Neuronal stem cell (in vitro differentiated cells): ENCODE measurements at regions not wholly inside any gene's neighbourhood (a gene's known extent, or its start where the extent isn't known, plus 50 kb on each side); places are given as distances from the start of the nearest gene placed in this dataset.
A peak's percentile ranks its signal among the peaks of the same experiment; 100 is the strongest.

Source experiments
- DNase-seq: peaks from one replicate; pipeline ENCODE4 v3.0.0-alpha.2; 2013; ENCODE audit warnings: low spot score
- H2AFZ ChIP-seq: one replicate; pipeline ENCODE4 v1.6.1; 2013; ENCODE audit warnings: mild to moderate bottlenecking, low read length, inconsistent platforms
- H2AK5ac ChIP-seq: 2 replicates; pipeline ENCODE4 v1.6.1; 2013; ENCODE audit warnings: low read depth, mild to moderate bottlenecking, inconsistent platforms, low read length, moderate library complexity, mixed read lengths
- H2BK120ac ChIP-seq: 2 replicates; pipeline ENCODE4 v1.6.1; 2013; ENCODE audit warnings: low read depth, mild to moderate bottlenecking, inconsistent platforms, low read length, moderate library complexity, mixed read lengths
- H2BK12ac ChIP-seq: one replicate; pipeline ENCODE4 v1.6.1; 2013; ENCODE audit warnings: low read length, inconsistent platforms
- H2BK15ac ChIP-seq: 2 replicates; pipeline ENCODE4 v1.6.1; 2013; ENCODE audit warnings: mild to moderate bottlenecking, low read length, inconsistent platforms, mixed read lengths
- H2BK5ac ChIP-seq: one replicate; pipeline ENCODE4 v1.6.1; 2013; ENCODE audit warnings: inconsistent platforms, mild to moderate bottlenecking, low read length, moderate library complexity
- H3K14ac ChIP-seq: one replicate; pipeline ENCODE4 v1.6.1; 2013; ENCODE audit warnings: low read length, inconsistent platforms
- H3K18ac ChIP-seq: 2 replicates; pipeline ENCODE4 v1.6.1; 2013; ENCODE audit warnings: low read length, inconsistent platforms
- H3K23ac ChIP-seq: 2 replicates; pipeline ENCODE4 v1.6.1; 2013; ENCODE audit warnings: low read depth, mild to moderate bottlenecking, mixed read lengths, low read length, inconsistent platforms; ENCODE audit not compliant: poor library complexity
- H3K27ac ChIP-seq: replicated peaks from 3 replicates; pipeline ENCODE4 v1.5.1; 2013; ENCODE audit warnings: low read length, inconsistent platforms
- H3K27me3 ChIP-seq, 3 experiments: 2 replicates each; pipeline ENCODE4 v1.6.1; 2013; ENCODE audit warnings: low read length in 3 of 3, mild to moderate bottlenecking in 2 of 3, inconsistent platforms in 1 of 3, low read depth in 1 of 3, mixed read lengths in 1 of 3, moderate library complexity in 1 of 3; ENCODE audit not compliant: control insufficient read depth in 3 of 3, insufficient read depth in 3 of 3
- H3K36me3 ChIP-seq, 2 donors: replicated peaks in 1 of 2; 2 replicates each; pipeline ENCODE4 v1.6.1; 2013; ENCODE audit warnings: low read length in 2 of 2; ENCODE audit not compliant: control insufficient read depth in 2 of 2, insufficient read depth in 2 of 2
- H3K4ac ChIP-seq: 2 replicates; pipeline ENCODE4 v1.6.1; 2013; ENCODE audit warnings: inconsistent platforms, mild to moderate bottlenecking, low read length, moderate library complexity
- H3K4me1 ChIP-seq, 2 donors: 1 replicate in 1 of 2; 2 replicates in 1 of 2; pipeline ENCODE4 v1.6.1; 2013; ENCODE audit warnings: low read length in 2 of 2, low read depth in 1 of 2; ENCODE audit not compliant: control insufficient read depth in 2 of 2, insufficient read depth in 1 of 2
- H3K4me2 ChIP-seq: one replicate; pipeline ENCODE4 v1.6.1; 2013; ENCODE audit warnings: mild to moderate bottlenecking, low read length, inconsistent platforms; ENCODE audit not compliant: insufficient read depth, poor library complexity, severe bottlenecking
- H3K4me3 ChIP-seq, 2 donors: 2 replicates each; pipeline ENCODE4 v1.5.1; 2013; ENCODE audit warnings: low read length in 2 of 2, mild to moderate bottlenecking in 2 of 2, inconsistent platforms in 1 of 2, moderate library complexity in 1 of 2
- H3K79me1 ChIP-seq: one replicate; pipeline ENCODE4 v1.6.1; 2013; ENCODE audit warnings: low read depth, mild to moderate bottlenecking, inconsistent platforms, low read length, moderate library complexity
- H3K9ac ChIP-seq: one replicate; pipeline ENCODE4 v1.6.1; 2013; ENCODE audit warnings: mild to moderate bottlenecking, low read depth, low read length, inconsistent platforms; ENCODE audit not compliant: poor library complexity
- H3K9me3 ChIP-seq, 2 donors: replicated peaks in 1 of 2; 2 replicates each; pipeline versions ENCODE3 to v1.6.1; 2013; ENCODE audit warnings: low read length in 2 of 2, mild to moderate bottlenecking in 2 of 2, inconsistent platforms in 1 of 2, low read depth in 1 of 2, mixed read lengths in 1 of 2, moderate library complexity in 1 of 2; ENCODE audit not compliant: control insufficient read depth in 2 of 2, insufficient read depth in 1 of 2
- H4K8ac ChIP-seq: one replicate; pipeline ENCODE4 v1.6.1; 2013; ENCODE audit warnings: low read depth, mild to moderate bottlenecking, inconsistent platforms, low read length, moderate library complexity
- H4K91ac ChIP-seq: one replicate; pipeline ENCODE4 v1.6.1; 2013; ENCODE audit warnings: low read length, low read depth, mild to moderate bottlenecking, inconsistent platforms; ENCODE audit not compliant: poor library complexity
- WGBS, 2 donors: extraction: QIAGEN DNeasy Blood & Tissue Kit; methylation state at CpG; one replicate each; pipeline ENCODE4 v1.1.7; 2013; ENCODE audit warnings: missing lambda C conversion rate in 2 of 2, mixed read lengths in 1 of 2; ENCODE audit not compliant: insufficient read length in 2 of 2, insufficient replicate concordance in 1 of 2; ENCODE audit errors: extremely low coverage in 2 of 2; 5-methylcytosine and 5-hydroxymethylcytosine counted together

GRCh38 chr4:33134366-33134765 lies 2414.2 kb downstream of the PCDH7 start:
- H3K4me2 ChIP-seq: no peak overlapping the region
- no peak overlapping the region for H2AK5ac ChIP-seq
- H3K14ac ChIP-seq: no peak overlapping the region
- H2BK12ac ChIP-seq: no peak overlapping the region
- no CpG with 5 or more reads among the region's 1 CpG for WGBS, 2 donors
- no peak overlapping the region for H3K4me3 ChIP-seq
- H2BK5ac ChIP-seq: no peak overlapping the region
- H3K9me3 ChIP-seq: peaks cover 0 to 2% of the 10 kb centered on the region in 2 donors
- no peak overlapping the region for H2BK120ac ChIP-seq
- no peak overlapping the region for H3K4ac ChIP-seq
- no peaks in the 10 kb centered on the region for H3K36me3 ChIP-seq
- no peak overlapping the region for H3K23ac ChIP-seq
- H3K18ac ChIP-seq: no peak overlapping the region
- H2BK15ac ChIP-seq: no peak overlapping the region
- H3K4me1 ChIP-seq: no peaks in the 10 kb centered on the region
- no peak overlapping the region for H4K8ac ChIP-seq
- DNase-seq: no peak
- H3K9ac ChIP-seq: no peak overlapping the region
- H3K79me1 ChIP-seq: no peaks in the 10 kb centered on the region
- no peak overlapping the region for H3K27ac ChIP-seq
- no peak overlapping the region for H2AFZ ChIP-seq
- no peaks in the 10 kb centered on the region for H3K27me3 ChIP-seq
- no peak overlapping the region for H4K91ac ChIP-seq

GRCh38 chr4:33149658-33150524 lies 2429.7 kb downstream of the PCDH7 start:
- Histone ChIP-seq H3K18ac (peak overlapping the region; percentile 19), H3K4me1 (peaks cover 0 to 3% of the 10 kb centered on the region in 2 donors), H3K36me3 (no peaks in the 10 kb centered on the region), H2BK120ac (no peak overlapping the region), H3K4ac (no peak overlapping the region), H3K27ac (no peak overlapping the region), H2AFZ (peak overlapping the region; percentile 67), H3K4me3 (no peak overlapping the region), H3K23ac (no peak overlapping the region), H2AK5ac (no peak overlapping the region), H3K4me2 (no peak overlapping the region), H4K91ac (no peak overlapping the region), H3K9ac (no peak overlapping the region), H2BK12ac (no peak overlapping the region), H3K14ac (no peak overlapping the region), H3K9me3 (no peaks in the 10 kb centered on the region), H3K27me3 (no peaks in the 10 kb centered on the region), H2BK5ac (no peak overlapping the region), H4K8ac (no peak overlapping the region), H3K79me1 (no peaks in the 10 kb centered on the region), H2BK15ac (no peak overlapping the region)
- no peak for DNase-seq
- no CpG with 5 or more reads among the region's 5 CpGs for WGBS, 2 donors

DNA sequence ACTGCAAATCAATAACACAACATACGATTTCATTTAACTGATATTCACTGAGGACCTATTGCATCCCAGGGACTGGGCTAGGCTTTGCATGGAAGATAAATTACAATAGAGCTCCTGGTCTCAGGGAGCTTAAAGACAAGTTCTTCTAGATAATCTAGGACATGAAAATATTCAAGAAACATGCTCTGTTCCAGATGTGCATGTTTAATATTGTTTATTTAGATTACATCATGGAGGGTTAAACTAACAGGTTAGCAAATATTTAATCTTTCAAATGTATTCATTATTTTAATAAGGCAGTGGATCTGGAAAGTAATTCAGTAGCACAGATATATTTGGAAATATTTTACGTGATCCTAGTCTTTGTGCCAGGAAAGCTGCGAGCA lies 2430.3 kb downstream of the PCDH7 start:
- H3K9ac ChIP-seq: no peak overlapping the region

DNA sequence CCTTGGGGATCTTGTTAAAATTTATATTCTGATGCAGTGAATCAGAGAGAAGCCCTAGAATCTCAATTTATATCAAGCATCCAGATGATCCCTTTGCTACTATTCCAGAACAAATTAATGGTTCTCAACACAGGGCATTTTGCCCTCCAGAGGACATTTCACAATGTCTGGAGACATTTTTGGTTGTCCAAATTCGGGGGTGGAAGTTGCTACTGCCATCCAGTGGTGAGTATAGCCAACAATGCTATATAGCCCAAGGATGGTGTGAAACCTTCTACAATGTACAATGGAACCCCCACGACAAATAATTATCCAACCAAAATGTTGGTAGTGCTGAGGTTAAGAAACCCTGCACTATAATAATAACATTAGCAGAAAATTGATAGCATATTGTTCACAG lies 2440.0 kb downstream of the PCDH7 start:
- Histone ChIP-seq H2BK12ac (no peak overlapping the region), H4K91ac (no peak overlapping the region), H3K9me3 (no peaks in the 10 kb centered on the region), H2BK15ac (no peak overlapping the region), H4K8ac (no peak overlapping the region), H3K9ac (no peak overlapping the region), H3K79me1 (no peaks in the 10 kb centered on the region), H3K23ac (no peak overlapping the region), H3K4me1 (no peaks in the 10 kb centered on the region), H3K4me3 (no peak overlapping the region), H3K18ac (no peak overlapping the region), H2BK120ac (no peak overlapping the region), H2AK5ac (no peak overlapping the region), H3K4me2 (no peak overlapping the region), H3K14ac (no peak overlapping the region), H3K27me3 (no peaks in the 10 kb centered on the region), H2BK5ac (no peak overlapping the region), H3K4ac (no peak overlapping the region), H3K27ac (no peak overlapping the region), H2AFZ (no peak overlapping the region), H3K36me3 (no peaks in the 10 kb centered on the region)
- WGBS, 2 donors: no CpG with 5 or more reads among the region's 2 CpGs
- DNase-seq: no peak

More for the DNA sequence above, 2430.3 kb downstream of the PCDH7 start:
- H3K4me2 ChIP-seq: no peak overlapping the region
- no peak overlapping the region for H3K23ac ChIP-seq
- no peak overlapping the region for H2AFZ ChIP-seq
- H3K4me3 ChIP-seq: no peak overlapping the region
- H2BK5ac ChIP-seq: no peak overlapping the region
- H2AK5ac ChIP-seq: no peak overlapping the region
- peaks cover 0 to 3% of the 10 kb centered on the region in 2 donors for H3K4me1 ChIP-seq
- H3K4ac ChIP-seq: no peak overlapping the region
- no peak overlapping the region for H4K8ac ChIP-seq
- no peak overlapping the region for H2BK15ac ChIP-seq
- no peak overlapping the region for H3K18ac ChIP-seq
- H3K36me3 ChIP-seq: no peaks in the 10 kb centered on the region
- H3K27me3 ChIP-seq: no peaks in the 10 kb centered on the region
- WGBS, 2 donors: no CpG with 5 or more reads among the region's 3 CpGs
- no peak for DNase-seq
- H3K9me3 ChIP-seq: no peaks in the 10 kb centered on the region
- no peak overlapping the region for H2BK12ac ChIP-seq
- H3K27ac ChIP-seq: no peak overlapping the region
- H4K91ac ChIP-seq: no peak overlapping the region
- H3K79me1 ChIP-seq: no peaks in the 10 kb centered on the region
- H3K14ac ChIP-seq: no peak overlapping the region
- no peak overlapping the region for H2BK120ac ChIP-seq
